HL-60 (cell line): ENCODE measurements at regions not wholly inside any gene's neighbourhood (a gene's known extent, or its start where the extent isn't known, plus 50 kb on each side); places are given as distances from the start of the nearest gene placed in this dataset.

Experiments
- CTCF ChIP-seq: IDR thresholded peaks from one replicate; pipeline ENCODE4 v1.5.1; 2011; ENCODE audit warnings: low read length, control low read depth, inconsistent platforms; ENCODE audit not compliant: insufficient read depth
- POLR2AphosphoS5 ChIP-seq: IDR thresholded peaks from 2 replicates; pipeline ENCODE4 v1.6.1; 2012; ENCODE audit warnings: low read depth

GRCh38 chr6:66771626-66772025, 1064.6 kb upstream of the EYS start:
- no peak for TF ChIP-seq CTCF
- TF ChIP-seq POLR2AphosphoS5: no peak
